ENCODE measurements at regions not wholly inside any gene's neighbourhood (a gene's known extent, or its start where the extent isn't known, plus 50 kb on each side); places are given as distances from the start of the nearest gene placed in this dataset.

- Histone ChIP-seq H3K27me3 (replicated peaks in 1 of 2; ENCODE audit: control insufficient read depth in 2 of 2, insufficient read depth in 2 of 2, low read length in 1 of 2) (no peaks in the 10 kb centered on the region), H2AFZ (ENCODE audit: control insufficient read depth, low read depth, low read length) (no peak overlapping the region), H3K79me2 (ENCODE audit: control insufficient read depth, insufficient read depth, low read length) (no peaks in the 10 kb centered on the region), H3K27ac (ENCODE audit: control insufficient read depth, insufficient read depth) (no peak overlapping the region), H3K9ac (ENCODE audit: control insufficient read depth, insufficient read depth, low read length) (no peak overlapping the region), H4K20me1 (ENCODE audit: control insufficient read depth, insufficient read depth) (no peaks in the 10 kb centered on the region), H3K4me2 (ENCODE audit: control insufficient read depth, insufficient read depth) (no peak overlapping the region), H3K4me3 (no peak overlapping the region), H3K36me3 (ENCODE audit: control insufficient read depth in 2 of 2, insufficient read depth in 2 of 2, low read length in 1 of 2) (no peaks in the 10 kb centered on the region), H3K4me1 (ENCODE audit: control insufficient read depth, insufficient read depth, low read length) (no peaks in the 10 kb centered on the region), H3K9me3 (replicated peaks; ENCODE audit: control insufficient read depth, insufficient read depth, low read length) (no peaks in the 10 kb centered on the region)
- no TSS peak for BruUV-seq (replicated peaks)
- ATAC-seq, result no peak
- SMC1A ChIA-PET (ENCODE audit: uncharacterized antibody, unreplicated experiment), result no interaction called here
- no peak for TF ChIP-seq SP1 (IDR thresholded peaks at IDR 0.05; ENCODE audit: low read depth, low read length)
- in situ Hi-C loops (cut with MboI), result loop anchor here (10.0 to 25.0 kb wide), 2 partner anchors 64 to 1014 kb away; partner anchors contain the start of gene CDH11
- RAD21 ChIA-PET (ENCODE audit: unreplicated experiment), result no interaction called here
- CTCF ChIA-PET, result no interaction called here
- POLR2A ChIA-PET, result no interaction called here
- 0% methylated on average over 1 of the region's 1 CpG for WGBS (ENCODE audit: insufficient coverage, insufficient replicate concordance, low lambda C conversion rate, missing lambda C conversion rate)
- DNase-seq (ENCODE audit: low read depth, low spot score), result no peak
- intact Hi-C loops (cut with micrococcal nuclease; ENCODE audit: unreplicated experiment), result no loop called here
- FAIRE-seq, result no peak
Measured at GRCh38 chr16:64098451-64098850, 1023.4 kb downstream of the CDH11 start.

- ChIA-PET SMC1A (ENCODE audit: uncharacterized antibody, unreplicated experiment) (no interaction called here), POLR2A (no interaction called here), RAD21 (ENCODE audit: unreplicated experiment) (no interaction called here), CTCF (no interaction called here)
- no peak for FAIRE-seq
- Histone ChIP-seq H3K27ac (ENCODE audit: control insufficient read depth, insufficient read depth) (no peak overlapping the region), H3K9me3 (replicated peaks; ENCODE audit: control insufficient read depth, insufficient read depth, low read length) (no peaks in the 10 kb centered on the region), H4K20me1 (ENCODE audit: control insufficient read depth, insufficient read depth) (no peaks in the 10 kb centered on the region), H3K79me2 (ENCODE audit: control insufficient read depth, insufficient read depth, low read length) (no peaks in the 10 kb centered on the region), H2AFZ (ENCODE audit: control insufficient read depth, low read depth, low read length) (no peak overlapping the region), H3K36me3 (ENCODE audit: control insufficient read depth in 2 of 2, insufficient read depth in 2 of 2, low read length in 1 of 2) (no peaks in the 10 kb centered on the region), H3K4me2 (ENCODE audit: control insufficient read depth, insufficient read depth) (no peak overlapping the region), H3K27me3 (replicated peaks in 1 of 2; ENCODE audit: control insufficient read depth in 2 of 2, insufficient read depth in 2 of 2, low read length in 1 of 2) (no peaks in the 10 kb centered on the region), H3K4me3 (no peak overlapping the region), H3K9ac (ENCODE audit: control insufficient read depth, insufficient read depth, low read length) (no peak overlapping the region), H3K4me1 (ENCODE audit: control insufficient read depth, insufficient read depth, low read length) (no peaks in the 10 kb centered on the region)
- DNase-seq (ENCODE audit: low read depth, low spot score), result no peak
- intact Hi-C loops (cut with micrococcal nuclease; ENCODE audit: unreplicated experiment), result no loop called here
- TF ChIP-seq ATF7 (IDR thresholded peaks at IDR 0.05; ENCODE audit: low read depth) (no peak), ZNF384 (IDR thresholded peaks at IDR 0.05; ENCODE audit: borderline replicate concordance, low read depth, low read length) (no peak), ZNF207 (IDR thresholded peaks at IDR 0.05; ENCODE audit: borderline replicate concordance) (no peak), KDM1A (IDR thresholded peaks at IDR 0.05; ENCODE audit: borderline replicate concordance) (no peak)
- BruUV-seq (replicated peaks), result no TSS peak
- 6% methylated on average over 1 of the region's 1 CpG for WGBS (ENCODE audit: insufficient coverage, insufficient replicate concordance, low lambda C conversion rate, missing lambda C conversion rate)
- no peak for ATAC-seq
- in situ Hi-C loops (cut with MboI), result loop anchor here (10.0 to 25.0 kb wide), 2 partner anchors 62 to 1016 kb away; partner anchors contain the start of gene CDH11
Measured at GRCh38 chr16:64096689-64097088, 1025.2 kb downstream of the CDH11 start.
